Heart left ventricle (tissue), 13 donors: ENCODE measurements at regions not wholly inside any gene's neighbourhood (a gene's known extent, or its start where the extent isn't known, plus 50 kb on each side); places are given as distances from the start of the nearest gene placed in this dataset.

ENCODE experiments used
- CTCF ChIP-seq, 12 donors: fragments of 200-600 bp; sonication (generic) in 4 of 12; IDR thresholded peaks; one replicate each; pipeline versions ENCODE4 v1.5.0 to v1.8.0; 2018 to 2022; ENCODE audit warnings: antibody characterized with exemption in 12 of 12, mild to moderate bottlenecking in 5 of 12
- POLR2A ChIP-seq, 2 donors: fragments of 450-650 bp; IDR thresholded peaks; one replicate each; pipeline ENCODE4 v1.6.1; 2017; ENCODE audit warnings: antibody characterized with exemption in 2 of 2, mild to moderate bottlenecking in 2 of 2, moderate library complexity in 2 of 2
- donor health status: ischemic (EF 13 %, LVEDD 7.1; RV severe dilation, severe dysfunction).
- donor health status: DM: no; HTN: yes; CAD: no.
- donor health status: DM: no; HTN: no; CAD: no.
- donor health status: ischemic (EF 25% LVEDD 6.9; RV normal size, moderate dysfunction).
- donor health status: ischemic (EF 25% LVEDD 5.7; RV mildly dilated, moderate dysfunction).
- donor health status: ischemic (EF 35%, LVEDD 5.7; RV mildly dilated, moderate dysfunction).
- donor health status: nonischemic (EF 11% LVEDD 7.7; RV severe dilation, severe dysfunction).
- donor health status: DM: yes; HTN: yes; CAD: no.
- donor health status: PGD.
- donor health status: ischemic (EF 29% LVEDD 5.4; RV normal size, mild dysfunction).
- donor health status: nonischemic (EF 23%, LVEDD 6.1; RV moderate dilation, normal function).

GRCh38 chr12:42641221-42641885, 51.8 kb upstream of the PRICKLE1 start:
- no peak for TF ChIP-seq CTCF (IDR thresholded peaks at IDR 0.05)
- TF ChIP-seq POLR2A (IDR thresholded peaks at IDR 0.05): no peak
